ENCODE measurements at regions not wholly inside any gene's neighbourhood (a gene's known extent, or its start where the extent isn't known, plus 50 kb on each side); places are given as distances from the start of the nearest gene placed in this dataset.

DNA sequence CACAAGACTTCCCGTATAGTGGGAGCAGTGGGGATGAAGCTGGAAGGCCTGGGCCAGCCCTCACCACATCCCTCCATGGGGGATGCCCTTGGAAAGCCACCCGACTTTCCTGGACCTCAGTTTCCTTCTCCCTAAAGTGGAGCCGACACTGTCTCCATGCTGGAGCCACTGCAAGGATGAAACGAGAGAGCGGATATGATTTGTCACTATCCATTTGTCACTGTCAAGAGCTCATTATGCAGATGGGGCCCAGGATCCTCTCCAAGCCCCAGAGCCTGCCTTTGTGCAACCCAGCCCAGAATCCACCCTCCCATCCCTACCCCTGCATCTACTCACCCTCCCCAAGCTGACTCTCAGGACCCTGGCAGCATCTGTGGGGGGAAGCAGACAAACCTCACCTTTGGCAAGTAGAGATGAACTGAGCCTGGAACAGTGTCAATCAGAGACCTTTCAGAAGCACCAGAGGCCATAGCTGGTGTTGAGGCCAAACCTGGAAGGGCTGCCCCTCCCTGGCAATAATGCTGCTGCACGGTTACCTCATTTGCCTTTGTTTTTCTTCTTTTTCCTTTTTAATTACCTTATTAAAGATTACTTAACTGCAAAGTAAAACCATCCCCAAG, 287.7 kb upstream of the RTL1 start:
- DNase-seq: no peak

- no peak for DNase-seq
Measured at GRCh38 chr14:101191721-101192660, 288.5 kb upstream of the RTL1 start.

DNA sequence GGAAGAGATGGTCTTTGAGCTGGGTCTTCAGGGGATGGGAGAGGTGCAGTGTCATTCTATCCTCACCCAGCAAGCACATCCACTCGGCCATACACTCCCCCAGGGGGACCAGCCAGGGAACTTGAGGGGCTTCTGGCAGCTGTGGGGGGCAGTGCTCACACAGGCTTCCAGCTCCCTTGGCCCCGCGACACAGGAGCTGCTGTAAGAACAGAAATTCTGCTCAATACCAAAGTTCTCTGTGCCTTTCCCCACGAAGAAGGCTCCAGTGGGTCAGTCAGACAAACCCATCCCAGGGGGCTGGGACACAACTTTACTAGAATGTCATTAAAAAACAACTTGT, 289.1 kb upstream of the RTL1 start:
- DNase-seq: no peak

DNA sequence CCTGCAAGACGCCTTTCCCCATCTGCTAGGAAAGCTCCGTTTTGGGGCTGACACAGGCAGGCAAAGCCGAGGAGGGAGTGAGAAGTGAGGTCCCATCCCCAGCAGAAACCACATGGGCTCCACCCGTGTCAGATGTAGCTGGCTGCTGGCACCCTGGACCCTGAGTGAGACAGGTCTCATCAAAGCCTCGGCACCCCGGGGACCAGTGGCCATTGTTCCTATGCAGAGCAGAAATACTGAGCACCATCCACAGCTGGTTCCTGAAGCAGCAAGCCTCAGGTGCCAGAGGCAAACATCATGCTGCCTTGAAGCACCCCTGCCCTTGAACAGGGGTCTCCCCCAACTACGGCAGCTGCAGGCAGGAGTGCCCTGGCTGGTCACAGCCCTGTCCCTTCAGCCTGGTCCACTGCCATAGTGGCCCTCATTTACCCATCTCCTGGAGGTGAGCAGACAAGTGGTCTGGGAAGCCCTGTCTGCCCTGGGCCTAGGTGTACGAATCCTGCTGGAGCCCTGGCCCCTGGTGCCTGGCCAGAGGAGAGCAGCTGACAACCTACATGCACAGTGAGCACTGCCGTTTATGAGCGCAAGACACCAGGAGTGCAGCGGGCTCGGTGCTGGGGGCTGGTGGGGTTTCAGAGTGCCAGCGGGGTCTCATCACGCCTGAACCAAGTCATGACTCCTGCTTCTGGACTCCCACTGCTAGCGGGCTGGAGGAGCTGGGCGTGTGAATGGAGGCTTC, 289.8 kb upstream of the RTL1 start:
- DNase-seq: no peak

- no peak for DNase-seq
Measured at GRCh38 chr14:101193845-101194372, 290.4 kb upstream of the RTL1 start.

- DNase-seq: no peak
Measured at GRCh38 chr14:101194373-101195308, 291.1 kb upstream of the RTL1 start.

- no peak for DNase-seq
Measured at GRCh38 chr14:101195309-101195901, 291.9 kb upstream of the RTL1 start.

DNA sequence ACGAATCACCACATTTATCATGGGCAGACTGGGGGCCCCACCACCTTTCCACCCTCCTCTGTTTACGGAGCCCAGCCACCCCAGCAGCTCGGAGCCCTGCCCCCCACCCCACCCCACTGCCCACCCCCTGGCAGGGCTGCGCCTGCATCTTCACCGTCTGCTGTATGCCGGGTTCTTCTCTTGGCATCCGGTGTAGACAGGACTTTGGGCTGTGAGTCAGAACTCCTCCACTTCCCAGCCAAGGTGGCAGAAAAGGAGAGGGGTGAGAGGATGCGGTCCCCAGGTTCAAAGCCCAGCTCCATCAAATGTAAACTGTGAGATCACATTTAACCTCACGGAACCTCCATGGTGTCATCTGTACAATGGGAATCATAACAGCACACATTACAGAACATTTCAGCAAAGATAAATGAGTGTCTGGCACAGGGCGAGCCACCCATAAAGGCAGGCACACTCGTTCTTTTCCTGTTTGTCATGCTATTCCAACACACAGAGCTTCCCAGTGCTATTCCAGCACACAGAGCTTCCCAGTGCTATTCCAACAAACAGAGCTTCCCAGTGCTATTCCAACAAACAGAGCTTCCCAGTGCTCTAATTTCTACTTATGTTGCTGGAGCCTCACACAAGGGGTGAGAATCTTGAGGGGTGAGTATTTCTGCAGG, 292.7 kb upstream of the RTL1 start:
- DNase-seq: no peak

- no peak for DNase-seq
Measured at GRCh38 chr14:101196795-101197590, 293.5 kb upstream of the RTL1 start.

GRCh38 chr14:101197595-101198397, 294.3 kb upstream of the RTL1 start:
- DNase-seq: no peak

- no peak for DNase-seq
Measured at GRCh38 chr14:101198398-101199027, 295.0 kb upstream of the RTL1 start.

DNA sequence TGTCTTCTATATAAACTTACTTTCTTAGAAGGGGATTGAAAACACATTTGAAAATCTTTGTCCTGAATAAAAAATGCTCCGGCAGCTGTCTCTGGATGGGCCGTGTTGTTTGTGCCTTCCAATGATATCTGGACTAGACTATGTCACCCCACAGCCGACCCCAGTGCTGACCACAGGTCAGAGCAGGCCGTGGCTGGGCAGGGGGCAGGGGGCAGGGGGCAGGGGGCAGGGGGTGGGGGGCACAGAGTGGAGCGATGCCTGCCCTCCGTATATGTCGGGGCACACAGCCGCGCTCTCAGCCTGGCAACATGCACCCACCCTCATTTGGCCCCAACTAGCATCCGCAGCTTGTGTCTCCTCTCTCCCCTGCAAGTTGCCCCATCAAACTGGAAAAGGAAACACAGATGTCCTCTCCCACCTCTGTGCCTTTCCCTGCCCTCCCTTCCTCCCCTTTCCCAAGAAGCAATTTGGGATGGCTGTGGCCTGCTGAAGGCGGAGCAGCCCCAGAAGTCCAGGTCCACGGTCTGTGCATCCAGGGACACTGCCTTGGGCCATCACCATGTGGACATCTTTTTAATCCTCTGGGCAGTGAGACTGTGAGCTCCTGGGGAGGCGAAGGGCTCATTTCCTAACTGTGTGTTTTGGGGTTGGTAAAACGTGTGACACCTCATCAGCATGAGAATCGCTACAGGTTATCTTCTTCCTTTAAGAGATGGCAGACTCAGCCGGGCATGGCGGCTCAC, 295.7 kb upstream of the RTL1 start:
- DNase-seq: no peak

DNA sequence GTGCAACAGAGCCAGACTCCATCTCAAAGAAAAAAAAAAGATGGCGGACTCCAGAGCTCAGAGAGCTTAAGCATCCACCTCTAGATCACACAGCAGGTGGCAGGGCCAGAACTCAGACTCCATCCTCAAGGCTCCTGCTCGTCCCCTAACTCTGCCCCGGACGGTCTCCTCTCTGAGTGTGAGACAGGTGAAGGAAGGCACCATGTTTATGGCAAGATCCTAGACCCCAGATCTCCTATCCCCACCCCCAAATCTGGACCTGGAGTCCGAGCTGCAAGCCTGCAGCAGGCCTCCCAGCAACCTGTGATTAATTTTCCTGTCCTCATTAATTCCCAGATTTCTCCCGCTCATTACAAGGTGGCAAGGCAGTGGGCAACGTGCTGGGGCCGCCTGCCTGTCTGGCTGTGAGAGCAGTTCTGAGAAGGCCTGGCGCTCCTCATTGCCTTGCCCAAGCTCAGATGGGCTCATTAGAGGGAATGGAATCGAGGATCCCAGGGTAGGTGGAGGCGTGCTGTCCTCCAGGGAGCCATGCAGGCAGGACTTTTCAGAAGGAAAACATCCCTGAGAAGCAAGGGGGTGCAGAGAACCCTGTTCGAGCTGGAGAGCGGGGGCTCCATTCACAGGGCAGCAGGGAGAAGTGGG, 296.6 kb upstream of the RTL1 start:
- no peak for DNase-seq

- no peak for DNase-seq
Measured at GRCh38 chr14:101200650-101201516, 297.4 kb upstream of the RTL1 start.

DNA sequence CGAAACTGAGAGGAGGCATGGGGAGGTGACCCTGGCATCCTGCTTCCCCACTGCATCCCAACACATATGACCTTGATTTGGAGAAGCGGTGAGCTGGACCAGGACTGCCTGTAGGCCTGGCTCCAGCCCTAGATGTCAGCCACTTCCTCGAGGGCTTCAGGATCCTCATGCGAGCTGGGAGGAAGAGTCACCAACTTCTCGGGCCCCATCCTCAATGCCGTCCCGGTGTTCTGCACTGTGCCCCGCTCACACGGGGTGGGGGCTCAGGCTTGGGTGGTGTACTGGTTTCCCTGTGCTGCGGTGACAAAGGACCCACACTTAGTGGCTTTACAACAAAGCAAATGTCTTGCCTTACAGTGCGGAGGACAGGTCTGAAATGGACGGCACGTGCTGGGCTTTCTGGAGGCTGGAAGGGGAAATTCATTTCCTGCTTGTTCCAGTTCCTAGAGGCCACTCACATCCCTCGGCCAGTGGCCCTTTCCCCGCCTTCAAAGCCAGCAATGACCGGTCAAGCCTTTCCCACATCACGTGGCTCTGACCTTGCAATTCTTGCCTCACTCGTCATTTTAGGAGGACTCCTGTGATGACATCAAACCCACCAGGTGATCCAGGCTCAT, 298.1 kb upstream of the RTL1 start:
- DNase-seq: no peak

All from hypothalamus (tissue), 51 donors.